COR-L47 (cell line): ENCODE measurements at regions not wholly inside any gene's neighbourhood (a gene's known extent, or its start where the extent isn't known, plus 50 kb on each side); places are given as distances from the start of the nearest gene placed in this dataset.

Source experiments
- DNase-seq: peaks from one replicate; lab custom pipeline; 2025; lab: John Stamatoyannopoulos, UW

GRCh38 chr10:107727767-107728317 is 563.3 kb upstream of the SORCS1 start:
- peak; percentile 6 for DNase-seq

- DNase-seq = no peak
Measured at GRCh38 chr10:107718864-107719263, 554.4 kb upstream of the SORCS1 start.

- DNase-seq = no peak
Measured at GRCh38 chr10:107717046-107717445, 552.5 kb upstream of the SORCS1 start.

GRCh38 chr10:107715565-107715964 is 551.1 kb upstream of the SORCS1 start:
- no peak for DNase-seq

GRCh38 chr10:107708981-107709380 is 544.5 kb upstream of the SORCS1 start:
- no peak for DNase-seq

GRCh38 chr10:107706096-107706725 is 541.7 kb upstream of the SORCS1 start:
- no peak for DNase-seq

- DNase-seq = no peak
Measured at GRCh38 chr10:107701943-107702342, 537.4 kb upstream of the SORCS1 start.

- no peak for DNase-seq
Measured at GRCh38 chr10:107692072-107692471, 527.6 kb upstream of the SORCS1 start.

GRCh38 chr10:107689323-107689722 is 524.8 kb upstream of the SORCS1 start:
- DNase-seq = no peak

- no peak for DNase-seq
Measured at GRCh38 chr10:107687701-107688100, 523.2 kb upstream of the SORCS1 start.

- DNase-seq = no peak
Measured at GRCh38 chr10:107686095-107686494, 521.6 kb upstream of the SORCS1 start.

- no peak for DNase-seq
Measured at GRCh38 chr10:107671960-107672359, 507.5 kb upstream of the SORCS1 start.

GRCh38 chr10:107666214-107666613 is 501.7 kb upstream of the SORCS1 start:
- no peak for DNase-seq

- DNase-seq = no peak
Measured at GRCh38 chr10:107665459-107665858, 501.0 kb upstream of the SORCS1 start.

- DNase-seq = no peak
Measured at GRCh38 chr10:107657851-107658250, 493.3 kb upstream of the SORCS1 start.

- no peak for DNase-seq
Measured at GRCh38 chr10:107656932-107657331, 492.4 kb upstream of the SORCS1 start.

- DNase-seq = no peak
Measured at GRCh38 chr10:107653832-107654287, 489.4 kb upstream of the SORCS1 start.

- no peak for DNase-seq
Measured at GRCh38 chr10:107650939-107651338, 486.4 kb upstream of the SORCS1 start.

- DNase-seq = no peak
Measured at GRCh38 chr10:107649249-107649648, 484.7 kb upstream of the SORCS1 start.

GRCh38 chr10:107647462-107647861 is 483.0 kb upstream of the SORCS1 start:
- no peak for DNase-seq

- DNase-seq = no peak
Measured at GRCh38 chr10:107631876-107632275, 467.4 kb upstream of the SORCS1 start.

- DNase-seq = no peak
Measured at GRCh38 chr10:107626862-107627261, 462.4 kb upstream of the SORCS1 start.

GRCh38 chr10:107623292-107623691 is 458.8 kb upstream of the SORCS1 start:
- DNase-seq = no peak

- DNase-seq = no peak
Measured at GRCh38 chr10:107619139-107619538, 454.6 kb upstream of the SORCS1 start.
